ENCODE measurements at regions not wholly inside any gene's neighbourhood (a gene's known extent, or its start where the extent isn't known, plus 50 kb on each side); places are given as distances from the start of the nearest gene placed in this dataset.

DNA sequence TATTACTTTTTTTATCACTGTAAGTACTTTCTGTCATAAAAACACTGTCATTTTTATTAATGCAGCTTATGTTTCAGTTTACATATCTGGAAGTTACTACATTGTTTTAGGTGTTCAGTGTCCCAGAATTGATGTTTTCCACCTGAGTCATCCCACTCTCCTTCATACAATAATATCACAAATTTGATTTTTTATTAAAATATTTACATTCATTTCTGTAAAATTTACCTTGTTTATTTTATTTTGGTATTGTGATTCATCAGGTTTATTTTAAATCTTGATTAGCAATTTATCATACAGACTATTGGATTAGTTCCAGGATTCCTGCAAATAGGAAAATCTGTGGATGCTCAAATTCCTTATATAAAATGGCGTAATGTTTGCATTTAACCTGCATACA is 1662.9 kb downstream of the SUCLG1 start:
- H3K27ac ChIP-seq, result no peak overlapping the region
- H4K20me1 ChIP-seq, result no peaks in the 10 kb centered on the region
- TF ChIP-seq Cebpa-rat (IDR thresholded peaks at IDR 0.05), result no peak
- no peak overlapping the region for H3K4me3 ChIP-seq
- H3K9ac ChIP-seq, result no peak overlapping the region
- H3K9me3 ChIP-seq (replicated peaks in 1 of 11), result no peaks in the 10 kb centered on the region
- H3K27me3 ChIP-seq, result no peaks in the 10 kb centered on the region
- no peaks in the 10 kb centered on the region for H3K36me3 ChIP-seq
- no peak overlapping the region for H3K4me2 ChIP-seq
- no peaks in the 10 kb centered on the region for H3K4me1 ChIP-seq

DNA sequence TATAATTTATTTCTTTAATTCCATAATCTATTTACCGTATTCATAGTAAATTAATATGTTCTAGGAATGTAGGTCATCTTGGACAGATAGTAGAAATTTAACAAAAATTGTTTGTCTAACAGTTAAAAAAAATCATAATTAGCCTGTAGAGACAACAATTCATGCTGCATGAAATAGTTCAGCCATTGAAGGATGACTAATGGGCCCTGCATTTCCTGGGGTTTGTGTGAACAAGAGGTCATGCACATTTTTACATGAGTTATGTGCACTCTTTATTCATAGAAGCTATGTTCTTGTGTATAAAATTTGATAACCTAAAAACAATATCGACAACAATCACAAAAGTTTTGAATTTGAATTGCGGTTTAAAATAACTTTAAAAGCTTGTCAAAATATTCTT is 1663.6 kb downstream of the SUCLG1 start:
- TF ChIP-seq Cebpa-rat (IDR thresholded peaks at IDR 0.05), result no peak
- no peak overlapping the region for H3K27ac ChIP-seq
- H3K27me3 ChIP-seq, result no peaks in the 10 kb centered on the region
- no peak overlapping the region for H3K4me3 ChIP-seq
- no peaks in the 10 kb centered on the region for H4K20me1 ChIP-seq
- H3K9me3 ChIP-seq (replicated peaks in 1 of 11), result no peaks in the 10 kb centered on the region
- H3K4me2 ChIP-seq, result no peak overlapping the region
- H3K9ac ChIP-seq, result no peak overlapping the region
- H3K36me3 ChIP-seq, result no peaks in the 10 kb centered on the region
- H3K4me1 ChIP-seq, result no peaks in the 10 kb centered on the region

DNA sequence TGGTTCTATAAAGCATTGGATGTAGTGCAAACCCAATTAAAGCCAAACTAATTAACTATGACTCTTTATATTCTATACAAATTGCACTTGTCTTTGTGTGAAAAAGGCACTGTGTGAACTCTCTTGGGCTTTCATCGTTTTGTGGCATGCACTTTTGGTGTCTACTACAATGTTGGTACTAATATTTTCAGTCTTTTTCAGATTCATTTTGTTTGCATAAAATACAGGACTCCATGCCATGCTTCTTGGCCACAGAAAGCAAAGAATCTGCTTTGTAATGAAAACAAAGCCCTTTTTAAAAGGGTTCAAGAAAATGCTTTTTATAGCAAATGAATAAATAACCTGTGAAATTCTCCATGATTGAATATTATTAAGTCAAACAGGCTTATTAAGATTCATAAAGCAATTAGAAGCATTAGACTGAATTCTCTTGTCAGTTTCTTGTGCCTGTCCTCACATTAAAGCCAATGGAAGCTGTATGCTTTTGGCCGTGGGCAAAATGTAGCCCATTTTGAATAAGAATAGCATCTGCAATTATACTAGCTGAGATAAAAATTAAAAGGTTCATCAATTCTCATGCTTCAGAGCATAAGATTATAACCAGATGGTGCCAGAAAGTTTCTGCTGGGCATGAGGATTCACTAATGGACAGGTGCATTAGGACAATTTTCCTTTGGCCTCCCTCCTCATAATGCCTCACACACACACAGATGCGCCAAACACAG is 1665.2 kb downstream of the SUCLG1 start:
- TF ChIP-seq Cebpa-rat (IDR thresholded peaks at IDR 0.05), result no peak

DNA sequence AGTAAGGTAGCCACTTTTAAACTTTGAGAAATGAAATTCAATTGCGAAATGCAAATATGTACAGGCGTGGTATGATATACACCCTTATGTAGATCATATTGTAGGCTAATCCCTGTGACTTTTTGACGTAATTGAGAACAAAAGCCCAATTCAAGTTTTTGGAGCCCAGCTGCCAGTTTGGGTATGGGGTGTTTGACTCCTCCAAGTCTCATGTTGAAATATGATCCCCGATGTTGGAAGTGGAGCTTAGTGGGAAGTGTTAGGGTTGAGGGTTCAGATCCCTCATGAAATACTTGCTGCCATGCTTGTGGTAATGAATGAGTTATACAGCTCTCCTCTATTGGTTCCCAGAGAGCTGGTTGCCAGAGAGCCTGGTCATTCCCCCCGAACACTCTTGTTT is 1666.8 kb downstream of the SUCLG1 start:
- Histone ChIP-seq H3K9ac (no peak overlapping the region), H3K36me3 (no peaks in the 10 kb centered on the region), H3K4me1 (no peaks in the 10 kb centered on the region), H3K4me2 (no peak overlapping the region), H3K27ac (no peak overlapping the region), H3K4me3 (no peak overlapping the region), H3K9me3 (replicated peaks in 1 of 11) (no peaks in the 10 kb centered on the region), H4K20me1 (no peaks in the 10 kb centered on the region), H3K27me3 (no peaks in the 10 kb centered on the region)
- TF ChIP-seq Cebpa-rat (IDR thresholded peaks at IDR 0.05), result no peak

More for the DNA sequence above, 1665.2 kb downstream of the SUCLG1 start:
- Histone ChIP-seq H3K4me2 (no peak overlapping the region), H3K9me3 (replicated peaks in 1 of 11) (no peaks in the 10 kb centered on the region), H3K4me1 (no peaks in the 10 kb centered on the region), H4K20me1 (no peaks in the 10 kb centered on the region), H3K36me3 (no peaks in the 10 kb centered on the region), H3K27ac (no peak overlapping the region), H3K27me3 (no peaks in the 10 kb centered on the region), H3K4me3 (no peak overlapping the region), H3K9ac (no peak overlapping the region)

DNA sequence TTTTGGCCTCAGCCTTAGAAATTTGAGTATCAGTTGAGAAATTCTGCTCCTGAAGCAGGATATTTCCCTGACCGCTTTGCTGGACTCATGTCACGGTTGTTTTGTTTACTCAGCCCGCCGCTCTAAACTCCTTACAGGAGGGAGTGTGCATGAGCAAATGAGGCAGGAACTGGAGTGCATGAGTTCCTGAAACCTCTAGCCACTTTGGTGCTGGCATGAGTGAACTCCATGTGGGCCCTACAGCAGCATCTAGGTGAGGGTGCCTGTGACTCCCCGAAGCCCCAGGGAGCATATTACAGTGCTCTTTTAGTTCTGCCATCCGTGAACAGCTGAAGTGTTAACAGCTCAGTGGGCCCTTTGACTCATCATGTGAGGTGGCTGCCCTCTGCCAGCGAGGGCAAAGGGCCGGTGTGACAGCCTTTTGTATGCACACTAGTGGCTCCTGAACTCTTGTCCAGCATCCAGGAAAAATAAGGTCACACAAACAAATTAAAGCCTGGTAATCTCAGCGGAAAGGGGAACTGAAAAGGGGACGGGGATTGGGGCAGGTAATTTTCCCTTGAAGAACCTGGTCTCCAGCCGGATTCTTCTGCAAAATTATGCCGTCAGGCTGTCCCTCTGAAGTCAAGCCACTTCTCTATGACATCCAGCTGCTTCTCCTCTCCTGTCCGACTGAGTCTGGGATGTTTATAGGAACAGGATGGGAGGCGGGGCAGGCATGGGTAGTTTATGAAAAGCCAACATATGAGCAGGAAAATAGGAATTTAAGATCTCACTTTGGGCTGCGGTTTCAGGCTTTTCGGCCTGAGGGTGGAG is 1668.7 kb downstream of the SUCLG1 start:
- no peak for TF ChIP-seq Cebpa-rat (IDR thresholded peaks at IDR 0.05)
- H3K27ac ChIP-seq, result no peak overlapping the region
- H3K4me2 ChIP-seq, result no peak overlapping the region
- no peak overlapping the region for H3K9ac ChIP-seq
- no peaks in the 10 kb centered on the region for H4K20me1 ChIP-seq
- no peaks in the 10 kb centered on the region for H3K9me3 ChIP-seq (replicated peaks in 1 of 11)
- no peak overlapping the region for H3K4me3 ChIP-seq
- no peaks in the 10 kb centered on the region for H3K27me3 ChIP-seq
- no peaks in the 10 kb centered on the region for H3K4me1 ChIP-seq
- H3K36me3 ChIP-seq, result no peaks in the 10 kb centered on the region

DNA sequence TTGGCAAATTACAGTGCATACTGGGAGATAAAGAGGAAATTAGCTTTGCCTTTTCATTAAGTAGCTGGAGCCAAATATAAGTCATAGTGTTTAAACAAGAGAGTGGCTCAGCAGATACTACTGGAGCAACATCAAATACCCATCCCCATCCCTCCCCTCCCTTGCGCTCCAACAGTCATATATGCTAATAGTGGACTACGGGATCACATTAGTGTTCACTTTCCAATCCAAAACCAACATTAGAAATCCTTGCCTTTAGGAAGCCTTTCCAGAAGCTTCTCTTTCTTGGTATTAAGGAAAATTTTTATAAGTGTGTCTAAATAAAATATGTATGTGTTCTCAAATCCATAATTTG is 1669.3 kb downstream of the SUCLG1 start:
- no peaks in the 10 kb centered on the region for H3K9me3 ChIP-seq (replicated peaks in 1 of 11)
- H3K4me3 ChIP-seq, result no peak overlapping the region
- no peak overlapping the region for H3K9ac ChIP-seq
- H4K20me1 ChIP-seq, result no peaks in the 10 kb centered on the region
- no peaks in the 10 kb centered on the region for H3K4me1 ChIP-seq
- no peaks in the 10 kb centered on the region for H3K36me3 ChIP-seq
- no peak for TF ChIP-seq Cebpa-rat (IDR thresholded peaks at IDR 0.05)
- no peak overlapping the region for H3K4me2 ChIP-seq
- H3K27ac ChIP-seq, result no peak overlapping the region
- H3K27me3 ChIP-seq, result no peaks in the 10 kb centered on the region

DNA sequence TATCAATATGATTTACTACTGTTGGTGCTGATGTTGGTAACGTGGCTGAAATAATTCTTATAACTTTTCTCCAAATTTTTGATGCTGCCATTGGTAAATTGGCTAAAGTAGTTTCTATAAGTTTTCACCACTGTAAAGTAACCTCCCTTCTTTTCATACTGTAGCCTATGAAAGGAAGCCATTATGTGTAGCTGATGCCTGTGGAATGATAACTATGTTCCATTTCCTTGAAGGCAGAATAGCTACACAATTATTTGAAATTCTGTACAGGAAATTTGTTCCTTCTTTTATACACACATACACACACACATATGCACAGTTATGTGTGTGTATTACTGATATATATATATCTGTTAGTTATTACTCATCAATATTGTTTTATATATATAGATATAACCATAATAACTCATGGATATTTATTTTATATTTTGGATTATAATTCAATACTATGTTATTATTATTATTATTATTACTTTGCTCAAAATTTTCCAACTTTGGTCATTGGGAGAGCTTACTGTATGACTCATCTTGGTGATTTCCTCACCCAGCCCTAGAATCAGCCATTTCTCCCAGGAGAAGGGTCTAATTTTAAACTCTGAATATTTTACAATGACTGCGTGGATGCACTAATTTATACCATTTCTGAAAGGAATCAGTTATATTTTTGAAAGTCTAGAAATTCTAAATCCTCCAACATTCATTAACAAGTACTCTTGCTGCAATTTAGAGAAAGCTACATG is 1677.7 kb downstream of the SUCLG1 start:
- H3K27me3 ChIP-seq, result no peaks in the 10 kb centered on the region
- no peak for TF ChIP-seq Cebpa-rat (IDR thresholded peaks at IDR 0.05)

DNA sequence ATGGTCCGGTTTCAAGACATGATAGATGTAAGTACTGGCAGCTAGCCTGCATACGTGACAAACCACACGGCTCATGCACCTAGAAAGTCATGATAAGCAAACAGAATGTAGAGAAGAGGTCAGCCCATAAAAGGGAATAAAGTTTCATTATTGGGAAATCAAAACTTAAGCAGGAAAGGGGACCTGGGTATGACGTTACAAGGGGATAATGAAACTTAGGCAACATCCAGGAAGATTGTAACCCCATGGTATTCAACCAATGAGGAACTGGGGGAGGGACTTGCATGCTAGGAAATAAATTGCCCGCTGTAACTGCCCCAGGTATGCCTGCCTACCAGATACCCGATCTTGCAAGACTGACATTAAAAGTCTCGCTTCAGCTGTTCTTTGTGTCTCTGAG is 1679.0 kb downstream of the SUCLG1 start:
- TF ChIP-seq Cebpa-rat (IDR thresholded peaks at IDR 0.05), result no peak
- no peak overlapping the region for H3K4me2 ChIP-seq

More for the DNA sequence above, 1677.7 kb downstream of the SUCLG1 start:
- Histone ChIP-seq H3K4me2 (no peak overlapping the region), H3K4me3 (no peak overlapping the region), H3K4me1 (no peaks in the 10 kb centered on the region), H3K36me3 (no peaks in the 10 kb centered on the region), H3K9me3 (replicated peaks in 1 of 11) (no peaks in the 10 kb centered on the region), H3K9ac (no peak overlapping the region), H4K20me1 (no peaks in the 10 kb centered on the region; a peak in 1 of 22 replicates), H3K27ac (no peak overlapping the region)

DNA sequence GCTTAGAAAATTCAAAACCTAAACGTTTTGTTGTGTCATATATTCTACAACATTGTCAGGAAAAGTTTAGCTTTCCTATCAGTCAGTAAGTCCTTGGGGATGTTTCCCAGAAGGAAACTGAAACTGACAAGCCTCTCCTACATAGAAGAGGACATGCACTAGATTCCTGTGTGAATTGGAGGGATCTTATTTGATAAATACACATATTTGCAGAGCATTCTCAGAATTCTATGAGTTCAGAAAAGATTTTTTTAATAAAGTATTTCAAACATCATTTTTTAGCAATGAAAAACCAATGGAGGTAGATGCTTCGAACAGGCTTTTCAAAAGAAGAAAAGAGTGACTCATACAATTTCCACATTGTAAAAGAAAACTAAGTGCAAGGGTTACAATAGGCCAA is 1706.7 kb downstream of the SUCLG1 start:
- no peak overlapping the region for H3K4me2 ChIP-seq
- peaks cover 16 to 26% (median 21%) of the 10 kb centered on the region in 11 experiments; a peak in 21 of 22 replicates for H3K9me3 ChIP-seq (replicated peaks in 1 of 11)
- no peaks in the 10 kb centered on the region for H4K20me1 ChIP-seq
- no peak overlapping the region for H3K9ac ChIP-seq
- no peaks in the 10 kb centered on the region for H3K36me3 ChIP-seq
- H3K4me3 ChIP-seq, result no peak overlapping the region
- H3K27ac ChIP-seq, result no peak overlapping the region
- TF ChIP-seq Cebpa-rat (IDR thresholded peaks at IDR 0.05), result no peak
- H3K27me3 ChIP-seq, result no peaks in the 10 kb centered on the region
- no peaks in the 10 kb centered on the region for H3K4me1 ChIP-seq

More for the DNA sequence above, 1679.0 kb downstream of the SUCLG1 start:
- H3K4me3 ChIP-seq, result no peak overlapping the region
- H3K9ac ChIP-seq, result no peak overlapping the region
- H3K4me1 ChIP-seq, result no peaks in the 10 kb centered on the region
- no peaks in the 10 kb centered on the region for H3K9me3 ChIP-seq (replicated peaks in 1 of 11)
- no peak overlapping the region for H3K27ac ChIP-seq
- no peaks in the 10 kb centered on the region; a peak in 1 of 22 replicates for H4K20me1 ChIP-seq
- no peaks in the 10 kb centered on the region for H3K36me3 ChIP-seq
- no peaks in the 10 kb centered on the region for H3K27me3 ChIP-seq
